ENCODE measurements at regions not wholly inside any gene's neighbourhood (a gene's known extent, or its start where the extent isn't known, plus 50 kb on each side); places are given as distances from the start of the nearest gene placed in this dataset.

GRCh38 chr7:25356534-25357151 is 128.4 kb upstream of the NPVF start:
- no peak for TF ChIP-seq CTCF (conservative IDR thresholded peaks at IDR 0.05; ENCODE audit: low read length)
- no peak for TF ChIP-seq EZH2phosphoT487 (IDR thresholded peaks at IDR 0.05; ENCODE audit: borderline replicate concordance, low read depth, low read length)

Data from OCI-LY7 (cell line).